H9 (cell line): ENCODE measurements at regions not wholly inside any gene's neighbourhood (a gene's known extent, or its start where the extent isn't known, plus 50 kb on each side); places are given as distances from the start of the nearest gene placed in this dataset.

Source experiments
- DNase-seq: peaks from one replicate; pipeline ENCODE4 v3.0.0-alpha.2; 2017
- H2AFZ ChIP-seq: one replicate; pipeline ENCODE4 v1.6.1; 2013; ENCODE audit warnings: mild to moderate bottlenecking, low read length, control low read depth, moderate library complexity
- H2AK5ac ChIP-seq: 2 replicates; pipeline ENCODE4 v1.6.1; 2013; ENCODE audit warnings: low read length, control low read depth, mixed read lengths; ENCODE audit not compliant: insufficient read length
- H2BK120ac ChIP-seq: one replicate; pipeline ENCODE4 v1.6.1; 2013; ENCODE audit warnings: low read depth, mild to moderate bottlenecking, low read length, control low read depth, inconsistent platforms; ENCODE audit not compliant: poor library complexity, severe bottlenecking
- H2BK12ac ChIP-seq: 2 replicates; pipeline ENCODE4 v1.6.1; 2013; ENCODE audit warnings: low read length, control low read depth, mixed read lengths, low read depth; ENCODE audit not compliant: insufficient read length
- H2BK15ac ChIP-seq: 2 replicates; pipeline ENCODE4 v1.6.1; 2013; ENCODE audit warnings: low read depth, low read length, control low read depth
- H2BK20ac ChIP-seq: one replicate; pipeline ENCODE4 v1.6.1; 2013; ENCODE audit warnings: low read depth, mild to moderate bottlenecking, low read length, control low read depth, inconsistent platforms; ENCODE audit not compliant: poor library complexity, severe bottlenecking
- H2BK5ac ChIP-seq: 2 replicates; pipeline ENCODE4 v1.6.1; 2013; ENCODE audit warnings: low read length, control low read depth, mixed read lengths; ENCODE audit not compliant: insufficient read length
- H3K14ac ChIP-seq: 2 replicates; pipeline ENCODE4 v1.6.1; 2013; ENCODE audit warnings: low read length, control low read depth; ENCODE audit not compliant: insufficient read depth
- H3K18ac ChIP-seq: 2 replicates; pipeline ENCODE4 v1.6.1; 2013; ENCODE audit warnings: low read depth, mild to moderate bottlenecking, mixed read lengths, low read length, control low read depth; ENCODE audit not compliant: insufficient read length
- H3K23ac ChIP-seq: 2 replicates; pipeline ENCODE4 v1.6.1; 2013; ENCODE audit warnings: low read length, control low read depth, mixed read lengths, low read depth; ENCODE audit not compliant: insufficient read length
- H3K23me2 ChIP-seq: 2 replicates; pipeline ENCODE4 v1.6.1; 2013; ENCODE audit warnings: low read depth, mild to moderate bottlenecking, mixed read lengths, low read length, control low read depth; ENCODE audit not compliant: insufficient read length, poor library complexity, severe bottlenecking
- H3K27ac ChIP-seq: 2 replicates; pipeline ENCODE4 v1.5.1; 2013; ENCODE audit warnings: low read length, control low read depth, mixed read lengths, low read depth; ENCODE audit not compliant: insufficient read length
- H3K27me3 ChIP-seq: 2 replicates; pipeline ENCODE4 v1.6.1; 2013; ENCODE audit warnings: low read length, control low read depth, inconsistent platforms; ENCODE audit not compliant: insufficient read depth
- H3K4ac ChIP-seq: 2 replicates; pipeline ENCODE4 v1.6.1; 2013; ENCODE audit warnings: low read depth, mild to moderate bottlenecking, control low read depth, inconsistent platforms, low read length, moderate library complexity
- H3K4me1 ChIP-seq: 2 replicates; pipeline ENCODE4 v1.6.1; 2013; ENCODE audit warnings: low read length, control low read depth, inconsistent platforms; ENCODE audit not compliant: insufficient read depth
- H3K4me2 ChIP-seq: 2 replicates; pipeline ENCODE4 v1.6.1; 2013; ENCODE audit warnings: low read length, control low read depth, mixed read lengths; ENCODE audit not compliant: insufficient read length, insufficient read depth
- H3K56ac ChIP-seq: 2 replicates; pipeline ENCODE4 v1.6.1; 2013; ENCODE audit warnings: low read depth, mild to moderate bottlenecking, mixed read lengths, low read length, control low read depth; ENCODE audit not compliant: insufficient read length
- H3K79me1 ChIP-seq: 2 replicates; pipeline ENCODE4 v1.6.1; 2013; ENCODE audit warnings: low read depth, mild to moderate bottlenecking, moderate library complexity, low read length, control low read depth, inconsistent platforms; ENCODE audit not compliant: insufficient read depth, poor library complexity, severe bottlenecking
- H3K79me2 ChIP-seq: 2 replicates; pipeline ENCODE4 v1.6.1; 2013; ENCODE audit warnings: low read length, control low read depth, inconsistent platforms; ENCODE audit not compliant: insufficient read depth
- H3K9ac ChIP-seq: 2 replicates; pipeline ENCODE4 v1.6.1; 2013; ENCODE audit warnings: low read length, control low read depth, mixed read lengths; ENCODE audit not compliant: insufficient read length; ENCODE audit errors: extremely low read depth
- H3K9me3 ChIP-seq: one replicate; pipeline ENCODE4 v1.6.1; 2013; ENCODE audit warnings: low read depth, low read length, inconsistent platforms; ENCODE audit not compliant: control insufficient read depth
- H3T11ph ChIP-seq: one replicate; pipeline ENCODE4 v1.6.1; 2013; ENCODE audit warnings: mild to moderate bottlenecking, low read length, control low read depth, inconsistent platforms
- H4K20me1 ChIP-seq: one replicate; pipeline ENCODE4 v1.6.1; 2013; ENCODE audit not compliant: control insufficient read depth, insufficient read length, insufficient read depth
- H4K5ac ChIP-seq: 2 replicates; pipeline ENCODE4 v1.6.1; 2013; ENCODE audit warnings: low read depth, mild to moderate bottlenecking, mixed read lengths, low read length, control low read depth; ENCODE audit not compliant: insufficient read length
- H4K8ac ChIP-seq: replicated peaks from 2 replicates; pipeline ENCODE4 v1.6.1; 2013; ENCODE audit warnings: low read length, control low read depth, mixed read lengths, low read depth; ENCODE audit not compliant: insufficient read length
- H4K91ac ChIP-seq: 2 replicates; pipeline ENCODE4 v1.6.1; 2013; ENCODE audit warnings: low read depth, mild to moderate bottlenecking, moderate library complexity, mixed read lengths, low read length, control low read depth; ENCODE audit not compliant: insufficient read length
- H3K27ac Mint-ChIP-seq, 3 experiments: 2 replicates in 2 of 3; 3 replicates in 1 of 3; pipeline ENCODE4 v1.8.0; 2020 to 2021; ENCODE audit warnings: mixed read lengths in 3 of 3, mild to moderate bottlenecking in 1 of 3, moderate library complexity in 1 of 3
- H3K27me3 Mint-ChIP-seq: 2 replicates; pipeline ENCODE4 v1.8.0; 2021; ENCODE audit warnings: low read depth, mild to moderate bottlenecking, moderate library complexity, mixed read lengths
- H3K36me3 Mint-ChIP-seq, 3 experiments: 2 replicates in 2 of 3; 3 replicates in 1 of 3; pipeline ENCODE4 v1.8.0; 2020 to 2021; ENCODE audit warnings: low read depth in 3 of 3, mixed read lengths in 3 of 3; ENCODE audit not compliant: insufficient read depth in 1 of 3
- H3K4me1 Mint-ChIP-seq, 2 experiments: 2 replicates each; pipeline ENCODE4 v1.8.0; 2020; ENCODE audit warnings: mixed read lengths in 2 of 2
- H3K4me3 Mint-ChIP-seq, 2 experiments: 2 replicates in 1 of 2; 3 replicates in 1 of 2; pipeline ENCODE4 v1.8.0; 2020 to 2021; ENCODE audit warnings: mild to moderate bottlenecking in 2 of 2, mixed read lengths in 2 of 2, moderate library complexity in 1 of 2
- H3K9me3 Mint-ChIP-seq, 2 experiments: 2 replicates in 1 of 2; 3 replicates in 1 of 2; pipeline ENCODE4 v1.8.0; 2020; ENCODE audit warnings: mild to moderate bottlenecking in 2 of 2, mixed read lengths in 2 of 2, moderate library complexity in 1 of 2
- WGBS: extraction: QIAGEN DNeasy Blood & Tissue Kit; methylation state at CpG from one replicate; pipeline ENCODE4 v1.1.7; 2013; ENCODE audit warnings: missing lambda C conversion rate, low lambda C conversion rate, mixed read lengths; ENCODE audit not compliant: insufficient read length; ENCODE audit errors: extremely low coverage; 5-methylcytosine and 5-hydroxymethylcytosine counted together
- TF ChIP-seq, protein P1 (sequence below): fragments of 200-600 bp; sonication (generic); conservative IDR thresholded peaks from 3 replicates; pipeline ENCODE4 v1.8.0; 2021; ENCODE audit warnings: antibody characterized with exemption, mild to moderate bottlenecking

DNA sequence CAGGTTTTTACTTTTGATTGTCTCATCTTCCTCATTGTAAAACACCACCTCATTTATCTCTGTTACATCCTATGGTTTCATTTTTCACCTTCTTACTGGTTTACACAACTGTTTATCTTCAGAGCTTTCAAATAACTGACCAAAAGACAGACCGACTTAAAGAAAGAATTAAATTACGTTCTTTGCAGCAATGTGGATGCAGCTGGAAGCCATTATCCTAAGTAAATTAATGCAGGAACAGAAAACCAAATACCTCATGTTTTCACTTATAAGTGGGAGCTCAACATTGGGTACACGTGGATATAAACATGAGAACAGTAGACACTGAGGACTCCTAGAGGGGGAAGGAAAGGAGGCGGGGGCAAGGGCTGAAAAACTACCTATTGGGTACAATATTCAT lies 729.0 kb upstream of the USP15 start:
- no peaks in the 10 kb centered on the region for H3K79me1 ChIP-seq
- no CpG with 5 or more reads among the region's 4 CpGs for WGBS
- H2BK12ac ChIP-seq, result no peak overlapping the region
- H3K27me3 ChIP-seq, result no peaks in the 10 kb centered on the region
- no peak overlapping the region for H3K4me2 ChIP-seq
- H4K5ac ChIP-seq, result no peak overlapping the region
- no peak overlapping the region for H3T11ph ChIP-seq
- TF ChIP-seq, protein P1, sequence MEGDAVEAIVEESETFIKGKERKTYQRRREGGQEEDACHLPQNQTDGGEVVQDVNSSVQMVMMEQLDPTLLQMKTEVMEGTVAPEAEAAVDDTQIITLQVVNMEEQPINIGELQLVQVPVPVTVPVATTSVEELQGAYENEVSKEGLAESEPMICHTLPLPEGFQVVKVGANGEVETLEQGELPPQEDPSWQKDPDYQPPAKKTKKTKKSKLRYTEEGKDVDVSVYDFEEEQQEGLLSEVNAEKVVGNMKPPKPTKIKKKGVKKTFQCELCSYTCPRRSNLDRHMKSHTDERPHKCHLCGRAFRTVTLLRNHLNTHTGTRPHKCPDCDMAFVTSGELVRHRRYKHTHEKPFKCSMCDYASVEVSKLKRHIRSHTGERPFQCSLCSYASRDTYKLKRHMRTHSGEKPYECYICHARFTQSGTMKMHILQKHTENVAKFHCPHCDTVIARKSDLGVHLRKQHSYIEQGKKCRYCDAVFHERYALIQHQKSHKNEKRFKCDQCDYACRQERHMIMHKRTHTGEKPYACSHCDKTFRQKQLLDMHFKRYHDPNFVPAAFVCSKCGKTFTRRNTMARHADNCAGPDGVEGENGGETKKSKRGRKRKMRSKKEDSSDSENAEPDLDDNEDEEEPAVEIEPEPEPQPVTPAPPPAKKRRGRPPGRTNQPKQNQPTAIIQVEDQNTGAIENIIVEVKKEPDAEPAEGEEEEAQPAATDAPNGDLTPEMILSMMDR, result no peak
- Mint-ChIP-seq H3K9me3 (no peaks in the 10 kb centered on the region; a peak in 1 of 5 replicates), H3K4me3 (no peak overlapping the region), H3K36me3 (no peaks in the 10 kb centered on the region; a peak in 1 of 7 replicates), H3K4me1 (peaks cover 2 to 5% of the 10 kb centered on the region in 2 experiments; a peak in 2 of 4 replicates), H3K27ac (no peak overlapping the region), H3K27me3 (no peaks in the 10 kb centered on the region)
- H2AFZ ChIP-seq, result no peak overlapping the region
- no peak overlapping the region for H3K56ac ChIP-seq
- H3K23me2 ChIP-seq, result no peaks in the 10 kb centered on the region
- H2BK120ac ChIP-seq, result no peak overlapping the region
- H3K79me2 ChIP-seq, result no peaks in the 10 kb centered on the region
- no peak overlapping the region for H3K27ac ChIP-seq
- no peak overlapping the region for H2BK5ac ChIP-seq
- H3K23ac ChIP-seq, result no peak overlapping the region
- no peak overlapping the region for H2BK20ac ChIP-seq
- H3K9ac ChIP-seq, result no peak overlapping the region
- H3K14ac ChIP-seq, result no peak overlapping the region
- no peak overlapping the region for H2AK5ac ChIP-seq
- no peak for DNase-seq
- no peaks in the 10 kb centered on the region for H3K4me1 ChIP-seq
- no peak overlapping the region for H3K4ac ChIP-seq
- H4K8ac ChIP-seq, result no peak overlapping the region
- no peak overlapping the region for H3K18ac ChIP-seq
- H3K9me3 ChIP-seq, result no peaks in the 10 kb centered on the region
- no peak overlapping the region for H2BK15ac ChIP-seq
- no peaks in the 10 kb centered on the region for H4K20me1 ChIP-seq
- no peak overlapping the region for H4K91ac ChIP-seq
